HepG2 (cell line): ENCODE measurements at regions not wholly inside any gene's neighbourhood (a gene's known extent, or its start where the extent isn't known, plus 50 kb on each side); places are given as distances from the start of the nearest gene placed in this dataset.

Experiments
- ATAC-seq: fragments of 200-7000 bp; cut with Tn5 transposase; 3 replicates; pipeline ENCODE4 v1.9.1; 2020; ENCODE audit warnings: mild to moderate bottlenecking, moderate library complexity
- BruUV-seq: library from RNA; stranded (reverse); fragments of 400-500 nt; replicated peaks from 2 replicates; lab custom pipeline; 2021; lab: Mats Ljungman, UMichigan
- CTCF ChIA-PET: fragments of 300-600 bp; formaldehyde crosslinking; extraction: SDS; loops from one replicate; lab custom pipeline; 2021; ENCODE audit warnings: low total read pairs, inconsistent platforms, low intra/inter-chr PET ratio; lab: Yijun Ruan, JAX
- POLR2A ChIA-PET: fragments of 350-600 bp; sonication (Branson Sonifier 250); formaldehyde crosslinking; loops from one replicate; lab custom pipeline; 2020; ENCODE audit warnings: antibody characterized with exemption, inconsistent platforms; lab: Yijun Ruan, JAX
- DNase-seq: peaks from one replicate; pipeline ENCODE4 v3.0.0-alpha.2; 2015; ENCODE audit warnings: low spot score
- FAIRE-seq: peaks from 3 replicates; lab custom pipeline; 2011; peaks lifted over from hg19 to GRCh38; lab: Jason Lieb, UNC
- H2AFZ ChIP-seq: one replicate; pipeline ENCODE4 v1.6.1; 2011; ENCODE audit warnings: low read length, inconsistent platforms
- H3K27ac ChIP-seq: fragments of 300-600 bp; 3 replicates; pipeline ENCODE4 v1.8.0; 2011; ENCODE audit warnings: mixed run types, mild to moderate bottlenecking, mixed read lengths, low read length, inconsistent platforms; ENCODE audit not compliant: insufficient read depth; ENCODE audit errors: extremely low read length
- H3K27me3 ChIP-seq, 2 experiments: fragments of 200-600 bp in 1 of 2; 2 replicates in 1 of 2; 3 replicates in 1 of 2; pipeline versions ENCODE4 v1.6.0 to v1.8.0; 2011; ENCODE audit warnings: low read length in 2 of 2, mild to moderate bottlenecking in 2 of 2, moderate library complexity in 2 of 2, inconsistent platforms in 1 of 2; ENCODE audit not compliant: insufficient read depth in 2 of 2, control insufficient read depth in 1 of 2
- H3K36me3 ChIP-seq, 2 experiments: fragments of 200-600 bp in 1 of 2; replicated peaks in 1 of 2; 2 replicates in 1 of 2; 3 replicates in 1 of 2; pipeline versions ENCODE4 v1.5.1 to v1.8.0; 2011; ENCODE audit warnings: low read length in 2 of 2, inconsistent platforms in 1 of 2; ENCODE audit not compliant: insufficient read depth in 2 of 2, control insufficient read depth in 1 of 2
- H3K4me1 ChIP-seq: 2 replicates; pipeline ENCODE4 v1.5.1; 2012; ENCODE audit warnings: low read length, inconsistent platforms; ENCODE audit not compliant: insufficient read depth
- H3K4me2 ChIP-seq: 2 replicates; pipeline ENCODE4 v1.6.0; 2011; ENCODE audit warnings: low read depth, low read length, inconsistent platforms
- H3K4me3 ChIP-seq, 3 experiments: fragments of 200-600 bp in 1 of 3; sonication (generic), shearing (Covaris generic) in 1 of 3; replicated peaks in 1 of 3; 2 replicates each; pipeline ENCODE4 v1.5.1; 2011 to 2016; ENCODE audit warnings: low read length in 3 of 3, inconsistent platforms in 2 of 3, low read depth in 2 of 3, mild to moderate bottlenecking in 2 of 3, control low read depth in 1 of 3, mixed read lengths in 1 of 3; ENCODE audit not compliant: insufficient read depth in 1 of 3
- H3K79me2 ChIP-seq: one replicate; pipeline ENCODE4 v1.6.1; 2011; ENCODE audit warnings: low read length, inconsistent platforms; ENCODE audit not compliant: insufficient read depth
- H3K9ac ChIP-seq: 2 replicates; pipeline ENCODE4 v1.6.0; 2011; ENCODE audit warnings: mild to moderate bottlenecking, low read depth, low read length, inconsistent platforms; ENCODE audit not compliant: insufficient read depth
- H3K9me3 ChIP-seq: 2 replicates; pipeline ENCODE4 v1.5.1; 2012; ENCODE audit warnings: mild to moderate bottlenecking, low read length
- H4K20me1 ChIP-seq: 2 replicates; pipeline ENCODE4 v1.6.0; 2011; ENCODE audit warnings: inconsistent platforms, mild to moderate bottlenecking, low read length, moderate library complexity; ENCODE audit not compliant: insufficient read depth
- AKNA ChIP-seq: sonication (generic); formaldehyde crosslinking; IDR thresholded peaks from 2 replicates; pipeline ENCODE4 v1.4.0; 2020; ENCODE audit warnings: missing genetic modification reagents, borderline replicate concordance
- CREBL2 ChIP-seq: sonication (generic); formaldehyde crosslinking; IDR thresholded peaks from 2 replicates; pipeline ENCODE4 v1.8.1; 2023; ENCODE audit warnings: missing genetic modification reagents, mild to moderate bottlenecking, borderline replicate concordance
- ERF ChIP-seq: IDR thresholded peaks from 2 replicates; pipeline ENCODE4 v1.6.1; 2018; ENCODE audit warnings: missing biosample characterization, missing genetic modification reagents
- MEIS2 ChIP-seq: sonication (generic); formaldehyde crosslinking; IDR thresholded peaks from 2 replicates; pipeline ENCODE4 v1.9.0; 2021; ENCODE audit warnings: mild to moderate bottlenecking, missing genetic modification reagents
- MTERF4 ChIP-seq: sonication (generic); formaldehyde crosslinking; IDR thresholded peaks from 2 replicates; pipeline ENCODE4 v1.8.0; 2023; ENCODE audit warnings: mild to moderate bottlenecking, missing genetic modification reagents
- MXI1 ChIP-seq: IDR thresholded peaks from 3 replicates; pipeline ENCODE4 v1.6.1; 2012; ENCODE audit warnings: low read depth, low read length, inconsistent platforms, borderline replicate concordance
- SIX4 ChIP-seq: sonication (generic); formaldehyde crosslinking; IDR thresholded peaks from 2 replicates; pipeline ENCODE4 v1.4.0; 2020; ENCODE audit warnings: missing genetic modification reagents
- ZC3H13 ChIP-seq: sonication (generic); formaldehyde crosslinking; IDR thresholded peaks from 2 replicates; pipeline ENCODE4 v1.8.1; 2023; ENCODE audit warnings: mild to moderate bottlenecking, missing genetic modification reagents, moderate library complexity
- ZNF234 ChIP-seq: sonication (generic); formaldehyde crosslinking; conservative IDR thresholded peaks from 2 replicates; pipeline ENCODE4 v1.5.1; 2020; ENCODE audit warnings: mild to moderate bottlenecking, missing genetic modification reagents
- ZNF530 ChIP-seq: sonication (generic); formaldehyde crosslinking; IDR thresholded peaks from 2 replicates; pipeline ENCODE4 v1.5.0; 2020; ENCODE audit warnings: low read depth, mild to moderate bottlenecking, missing genetic modification reagents
- ZNF550 ChIP-seq: sonication (generic); formaldehyde crosslinking; IDR thresholded peaks from 2 replicates; pipeline ENCODE4 v1.4.0; 2020; ENCODE audit warnings: mild to moderate bottlenecking, missing genetic modification reagents, borderline replicate concordance
- ZZZ3 ChIP-seq: sonication (generic); formaldehyde crosslinking; IDR thresholded peaks from 2 replicates; pipeline ENCODE4 v1.4.0; 2020; ENCODE audit warnings: missing genetic modification reagents, mild to moderate bottlenecking, borderline replicate concordance
- WGBS: methylation state at CpG from one replicate; pipeline ENCODE4 v1.1.6; 2017; ENCODE audit warnings: low lambda C conversion rate; 5-methylcytosine and 5-hydroxymethylcytosine counted together
- in situ Hi-C: cut with HindIII; loops from 2 replicates; pipeline ENCODE4 v1.10.0; 2017; ENCODE audit warnings: low pct_unique_long_range_greater_than_20kb; ENCODE audit not compliant: extremely low pct_ligation_motif_present
- intact Hi-C: fragments of 100-400 bp; cut with micrococcal nuclease; formaldehyde crosslinking; loops from one replicate; pipeline ENCODE4 v1.10.0; 2022; ENCODE audit not compliant: unreplicated experiment

GRCh38 chr18:22663378-22663777 is 245.7 kb upstream of the CTAGE1 start:
- no peak overlapping the region for H3K27ac ChIP-seq
- no peak overlapping the region for H3K9ac ChIP-seq
- 3% methylated on average over 1 of the region's 1 CpG for WGBS
- H3K9me3 ChIP-seq: peaks cover 19% of the 10 kb centered on the region
- intact Hi-C loops (no loop called here), in situ Hi-C loops (no loop called here)
- no peaks in the 10 kb centered on the region for H3K36me3 ChIP-seq
- no peak overlapping the region for H3K4me2 ChIP-seq
- H4K20me1 ChIP-seq: no peaks in the 10 kb centered on the region
- H3K4me1 ChIP-seq: no peaks in the 10 kb centered on the region
- FAIRE-seq (no peak), DNase-seq (no peak), ATAC-seq (no peak)
- no peak overlapping the region for H3K4me3 ChIP-seq
- ChIA-PET CTCF (no interaction called here), POLR2A (no interaction called here)
- H3K79me2 ChIP-seq: no peaks in the 10 kb centered on the region
- no TSS peak for BruUV-seq
- TF ChIP-seq ZNF530: no peak
- no peak for TF ChIP-seq ERF (CRISPR knock-in tag)
- TF ChIP-seq ZNF234 (CRISPR knock-in tag): no peak
- no peak for TF ChIP-seq CREBL2
- no peak for TF ChIP-seq MEIS2 (CRISPR knock-in tag)
- no peak for TF ChIP-seq MTERF4 (CRISPR knock-in tag)
- no peak for TF ChIP-seq SIX4 (CRISPR knock-in tag)
- TF ChIP-seq MXI1: no peak
- TF ChIP-seq ZC3H13 (CRISPR knock-in tag): no peak
- no peak for TF ChIP-seq ZZZ3 (CRISPR knock-in tag)
- no peak for TF ChIP-seq AKNA (CRISPR knock-in tag)
- TF ChIP-seq ZNF550 (CRISPR knock-in tag): no peak
- H3K27me3 ChIP-seq: no peaks in the 10 kb centered on the region
- H2AFZ ChIP-seq: no peak overlapping the region
